HG02852 (cell line): ENCODE measurements at regions not wholly inside any gene's neighbourhood (a gene's known extent, or its start where the extent isn't known, plus 50 kb on each side); places are given as distances from the start of the nearest gene placed in this dataset.

Source experiments
- ATAC-seq: cut with Tn5 transposase; IDR thresholded peaks from one replicate; pipeline ENCODE4 v1.9.1; 2021; ENCODE audit warnings: mild to moderate bottlenecking, moderate library complexity; ENCODE audit not compliant: unreplicated experiment

DNA sequence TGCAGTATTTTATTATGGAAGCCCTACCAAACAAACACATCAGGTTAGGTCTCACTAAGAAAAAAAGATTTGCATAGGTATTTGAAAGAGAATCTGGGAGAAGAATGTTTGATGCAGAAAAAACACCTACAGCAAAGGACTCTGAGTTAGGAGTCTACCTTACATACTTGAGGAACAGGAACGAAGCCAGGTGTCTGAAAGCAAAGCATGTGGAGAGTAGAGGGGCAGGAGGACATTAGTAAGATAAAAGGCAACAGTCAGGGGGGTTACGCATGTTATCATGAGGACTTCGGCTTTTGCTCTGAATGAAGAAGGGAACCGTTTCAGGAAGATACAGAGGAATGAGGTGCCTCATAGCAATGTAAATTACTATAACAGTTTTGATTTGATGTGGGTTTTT is 87.9 kb upstream of the PTER start:
- no peak for ATAC-seq

DNA sequence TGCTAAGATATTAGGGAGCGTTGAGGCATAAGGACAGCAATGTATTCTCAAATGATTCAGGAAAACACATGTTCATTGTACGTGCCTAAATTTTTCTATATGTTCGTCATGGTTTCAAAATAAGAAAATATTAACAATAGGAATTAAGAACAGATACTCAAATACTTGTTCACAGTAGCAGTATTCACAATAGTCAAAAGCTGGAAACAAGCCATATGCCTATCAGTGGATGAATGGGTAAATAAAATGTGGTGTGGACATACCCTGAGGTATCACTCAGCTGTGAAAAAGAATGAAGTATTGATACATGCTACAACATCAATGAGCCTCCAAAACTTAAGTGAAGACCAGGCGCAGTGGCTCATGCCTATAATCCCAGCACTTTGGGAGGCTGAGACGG is 84.7 kb upstream of the PTER start:
- ATAC-seq = no peak

DNA sequence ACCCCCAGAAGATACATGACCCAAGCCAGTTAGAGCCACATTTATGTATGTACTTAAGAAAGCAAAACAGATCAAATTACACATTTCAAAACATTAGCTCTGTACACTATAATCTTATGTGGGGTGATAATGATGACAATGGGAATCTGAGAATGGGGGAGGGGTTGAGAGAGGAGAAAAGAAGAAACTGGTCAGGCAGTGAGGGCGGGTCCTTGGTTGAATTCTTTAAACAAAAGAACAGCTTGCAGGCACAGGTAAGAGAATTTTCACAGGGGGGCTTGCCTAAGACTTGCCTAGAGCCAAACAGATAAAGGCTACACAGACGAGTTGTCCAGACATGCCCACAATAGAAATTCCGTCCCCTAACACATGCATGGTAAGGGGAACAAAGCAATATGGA is 76.8 kb upstream of the PTER start:
- no peak for ATAC-seq

- ATAC-seq = no peak
These were observed 76.4 kb upstream of the PTER start for GRCh38 chr10:16360425-16360824.

DNA sequence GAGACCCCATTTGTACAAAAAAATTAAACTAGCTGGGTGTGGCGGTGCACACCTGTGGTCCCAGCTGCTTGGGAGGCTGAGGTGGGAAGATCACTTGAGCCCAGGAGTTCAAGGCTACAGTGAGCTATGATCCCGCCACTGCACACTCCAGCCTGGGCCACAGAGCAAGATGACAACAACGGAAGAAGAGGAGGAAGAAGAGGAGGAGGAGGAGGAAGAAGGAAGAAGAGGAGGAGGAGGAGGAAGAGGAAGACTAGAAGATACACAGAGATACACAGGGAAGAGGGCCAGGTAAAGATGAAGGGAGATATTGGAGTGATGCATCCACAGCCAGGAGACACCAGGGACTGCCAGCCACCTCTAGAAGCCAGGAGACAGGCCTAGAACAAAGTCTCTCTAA is 75.7 kb upstream of the PTER start:
- no peak for ATAC-seq

DNA sequence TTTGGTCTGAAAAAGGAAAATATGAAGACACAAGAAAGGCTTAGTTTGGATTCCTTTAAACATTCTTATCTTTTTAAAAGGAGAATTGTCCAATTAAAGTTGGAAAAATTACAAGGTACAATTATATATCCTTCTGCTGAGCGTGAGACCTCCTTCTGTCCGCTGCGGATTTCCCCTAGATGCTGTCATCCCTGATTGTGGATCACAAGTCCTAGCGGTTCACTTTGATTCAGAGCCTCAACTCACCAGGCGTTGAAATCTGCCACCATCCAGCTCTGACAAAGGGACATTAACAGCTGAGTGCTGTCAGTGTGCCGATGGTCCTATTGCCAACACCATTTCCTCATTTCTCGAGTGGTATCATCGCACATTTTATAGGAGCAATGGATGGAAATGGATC is 73.1 kb upstream of the PTER start:
- ATAC-seq = no peak

DNA sequence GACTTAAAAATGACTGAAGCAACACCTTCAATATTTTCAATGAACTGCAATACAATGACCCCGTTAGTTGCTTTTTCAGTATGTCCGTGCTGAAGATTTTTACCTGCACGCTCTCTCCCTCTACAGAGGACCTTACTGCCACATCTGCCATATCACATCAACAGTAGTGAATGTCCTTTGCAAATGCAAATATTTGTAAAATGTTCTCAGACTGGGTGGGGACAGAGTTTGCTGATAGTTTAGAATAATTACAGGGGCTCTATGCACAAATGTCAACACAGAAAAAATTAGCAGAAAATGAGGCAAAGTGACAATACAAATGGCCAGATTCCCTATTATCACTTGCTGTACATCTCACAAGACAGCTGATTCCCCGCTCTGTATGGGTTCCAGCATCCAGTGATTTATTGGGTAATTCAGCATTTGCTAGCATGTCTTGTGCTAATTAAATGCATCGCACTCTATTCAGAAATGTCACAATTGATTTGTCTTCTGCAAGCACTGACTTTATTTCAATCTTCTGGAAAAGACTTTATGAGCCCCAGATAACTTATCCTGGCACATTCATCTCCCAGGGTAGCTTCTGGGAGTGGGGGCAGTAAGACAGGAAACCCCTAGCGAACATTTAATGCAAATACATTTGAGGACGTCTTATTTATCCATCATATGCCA is 69.1 kb upstream of the PTER start:
- ATAC-seq = no peak

- ATAC-seq = no peak
These were observed 55.7 kb upstream of the PTER start for GRCh38 chr10:16381083-16381482.

DNA sequence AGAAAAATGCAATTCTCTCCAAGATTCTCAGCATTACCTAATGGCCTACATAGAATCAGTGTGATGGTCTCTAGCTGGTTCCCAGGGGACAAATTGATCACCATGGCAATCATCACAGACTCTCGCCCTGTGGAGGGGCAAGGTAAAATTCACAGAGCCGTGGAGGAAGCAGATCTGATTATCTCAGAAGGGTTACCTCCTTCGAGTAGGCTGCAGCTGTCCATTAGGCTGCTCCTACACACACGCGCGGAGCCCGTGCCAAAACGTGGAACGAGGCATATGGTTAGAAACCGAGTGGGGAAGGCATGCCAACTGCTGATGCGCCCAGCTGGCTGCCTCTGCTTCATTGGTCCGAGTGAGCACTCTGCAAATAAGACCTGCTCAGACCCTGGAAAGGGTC is 52.8 kb upstream of the PTER start:
- ATAC-seq = no peak

DNA sequence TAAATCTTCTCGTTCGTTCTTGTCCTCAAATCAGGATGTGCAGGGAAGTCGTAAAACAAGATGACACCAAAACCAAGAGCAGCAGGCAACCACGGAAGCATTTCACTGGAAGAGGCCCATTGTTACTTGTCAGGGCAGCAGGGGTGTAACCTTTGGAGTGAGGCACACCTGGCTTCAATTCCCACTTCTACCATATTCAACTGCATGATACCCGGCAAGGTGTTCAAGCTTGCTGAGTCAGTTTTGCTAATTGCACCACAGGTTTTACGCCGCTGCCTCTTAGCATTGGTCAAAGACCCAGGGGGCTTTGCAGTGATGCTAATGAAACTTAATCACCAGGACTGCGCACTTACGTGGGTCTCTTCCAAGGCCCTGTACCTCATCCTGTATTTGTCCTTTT is 50.0 kb upstream of the PTER start:
- no peak for ATAC-seq
